NT2/D1 (cell line): ENCODE measurements at regions not wholly inside any gene's neighbourhood (a gene's known extent, or its start where the extent isn't known, plus 50 kb on each side); places are given as distances from the start of the nearest gene placed in this dataset.

ENCODE experiments used
- SUZ12 ChIP-seq: IDR thresholded peaks from 2 replicates; pipeline ENCODE4 v1.6.1; 2011; ENCODE audit not compliant: insufficient read length, insufficient read depth; ENCODE audit errors: extremely low read depth
- YY1 ChIP-seq: IDR thresholded peaks from 2 replicates; pipeline ENCODE4 v1.6.1; 2011; ENCODE audit not compliant: insufficient read length, insufficient read depth
- ZNF274 ChIP-seq: IDR thresholded peaks from 2 replicates; pipeline ENCODE4 v1.6.1; 2011; ENCODE audit warnings: mild to moderate bottlenecking, low read depth, low read length

DNA sequence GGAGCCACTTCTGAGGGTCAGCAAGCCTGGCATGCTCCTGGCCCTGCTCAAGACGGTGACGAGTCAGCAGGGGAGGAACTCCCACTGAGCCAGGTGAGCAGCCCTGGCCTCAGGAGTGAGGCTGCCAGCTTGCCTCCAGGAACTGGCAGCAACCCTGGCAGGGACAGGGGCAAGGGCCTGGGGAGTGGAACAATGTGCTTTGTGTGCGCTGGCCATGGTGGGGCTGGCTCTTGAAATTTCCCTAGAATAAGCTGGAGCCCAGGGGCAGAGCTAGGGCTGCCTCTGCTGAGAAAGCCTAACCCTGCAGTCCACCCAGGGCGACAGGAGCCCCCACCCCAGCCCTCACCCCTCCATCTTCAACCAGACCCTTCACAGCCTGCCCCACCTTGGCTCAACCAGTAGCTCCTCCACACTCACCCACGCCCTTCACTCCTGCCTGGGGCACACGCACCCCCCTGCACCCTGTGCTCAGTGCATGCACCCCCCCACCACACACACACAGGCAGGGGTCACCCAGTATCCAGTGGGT lies 88.0 kb downstream of the MRPL14 start:
- TF ChIP-seq YY1 (no peak), ZNF274 (no peak), SUZ12 (no peak)
